ENCODE measurements at regions not wholly inside any gene's neighbourhood (a gene's known extent, or its start where the extent isn't known, plus 50 kb on each side); places are given as distances from the start of the nearest gene placed in this dataset.
"Not testable (repeated sequence)": the region's sequence is repeated elsewhere in the genome, so short reads cannot be mapped to it uniquely, and the experiment has no call there.

GRCh38 chr2:134035605-134036370, 218.1 kb upstream of the MGAT5 start:
- no peak overlapping the region for H3K27ac ChIP-seq
- WGBS, 3 donors = 80 to 90% (median 89%) methylated on average over 5 of the region's 5 CpGs
- no peak for ATAC-seq

GRCh38 chr2:134039912-134040581, 213.8 kb upstream of the MGAT5 start:
- Histone ChIP-seq H3K36me3 (ENCODE audit: insufficient read depth in 1 of 2, low read depth in 1 of 2) (no peaks in the 10 kb centered on the region), H3K27ac (no peak overlapping the region), H3K9me3 (no peaks in the 10 kb centered on the region), H3K27me3 (ENCODE audit: insufficient read depth in 3 of 3, low read length in 2 of 3) (no peaks in the 10 kb centered on the region), H3K4me1 (no peaks in the 10 kb centered on the region), H3K4me3 (no peak overlapping the region)
- no peak for TF ChIP-seq CTCF (IDR thresholded peaks at IDR 0.05)
- ATAC-seq (no peak), DNase-seq (no peak)
- whole genome bisulfite sequencing, 3 donors = 80 to 94% (median 89%) methylated on average over 1 of the region's 1 CpG
- intact Hi-C loops (cut with DNase I) = no loop called here

More at GRCh38 chr2:134035605-134036370, 218.1 kb upstream of the MGAT5 start:
- no peaks in the 10 kb centered on the region for H3K9me3 ChIP-seq
- no peaks in the 10 kb centered on the region for H3K4me1 ChIP-seq
- no peak for DNase-seq
- intact Hi-C loops (cut with DNase I) = no loop called here
- peaks cover 0 to 4% (median 0%) of the 10 kb centered on the region in 3 donors for H3K27me3 ChIP-seq (ENCODE audit: insufficient read depth in 3 of 3, low read length in 2 of 3)
- H3K4me3 ChIP-seq = no peak overlapping the region
- no peaks in the 10 kb centered on the region for H3K36me3 ChIP-seq (ENCODE audit: insufficient read depth in 1 of 2, low read depth in 1 of 2)
- TF ChIP-seq CTCF (IDR thresholded peaks at IDR 0.05) = no peak

GRCh38 chr2:134040626-134041172, 213.2 kb upstream of the MGAT5 start:
- H3K36me3 ChIP-seq (ENCODE audit: insufficient read depth in 1 of 2, low read depth in 1 of 2); H3K4me3 ChIP-seq; intact Hi-C loops (cut with DNase I); ATAC-seq; H3K4me1 ChIP-seq; H3K9me3 ChIP-seq; DNase-seq; H3K27ac ChIP-seq; H3K27me3 ChIP-seq (ENCODE audit: insufficient read depth in 3 of 3, low read length in 2 of 3): not testable (repeated sequence)
- WGBS, 3 donors = 74 to 81% (median 80%) methylated on average over 4 of the region's 4 CpGs

GRCh38 chr2:134041877-134042276, 212.0 kb upstream of the MGAT5 start:
- Histone ChIP-seq H3K4me1 (no peaks in the 10 kb centered on the region), H3K36me3 (ENCODE audit: insufficient read depth in 1 of 2, low read depth in 1 of 2) (no peaks in the 10 kb centered on the region), H3K27ac (no peak overlapping the region), H3K27me3 (ENCODE audit: insufficient read depth in 3 of 3, low read length in 2 of 3) (no peaks in the 10 kb centered on the region), H3K4me3 (no peak overlapping the region), H3K9me3 (no peaks in the 10 kb centered on the region)
- TF ChIP-seq CTCF (IDR thresholded peaks at IDR 0.05) = no peak
- intact Hi-C loops (cut with DNase I) = no loop called here
- DNase-seq (no peak), ATAC-seq (no peak)

- H3K27ac ChIP-seq; DNase-seq; intact Hi-C loops (cut with DNase I); ATAC-seq; H3K27me3 ChIP-seq (ENCODE audit: insufficient read depth in 3 of 3, low read length in 2 of 3); H3K4me1 ChIP-seq; H3K4me3 ChIP-seq; H3K36me3 ChIP-seq (ENCODE audit: insufficient read depth in 1 of 2, low read depth in 1 of 2); H3K9me3 ChIP-seq: not testable (repeated sequence)
- 90 to 94% (median 92%) methylated on average over 8 of the region's 8 CpGs for WGBS, 3 donors
Observed at GRCh38 chr2:134043028-134043427, 210.8 kb upstream of the MGAT5 start.

Measured in psoas muscle (tissue), 7 donors.